GM18517 (cell line): ENCODE measurements at regions not wholly inside any gene's neighbourhood (a gene's known extent, or its start where the extent isn't known, plus 50 kb on each side); places are given as distances from the start of the nearest gene placed in this dataset.
"Not testable (repeated sequence)": the region's sequence is repeated elsewhere in the genome, so short reads cannot be mapped to it uniquely, and the experiment has no call there.

Experiments
- ATAC-seq: cut with Tn5 transposase; IDR thresholded peaks from one replicate; pipeline ENCODE4 v1.9.1; 2021; ENCODE audit warnings: mild to moderate bottlenecking, moderate library complexity; ENCODE audit not compliant: unreplicated experiment

GRCh38 chr3:162367429-162368260 is 871.0 kb downstream of the OTOL1 start:
- no peak for ATAC-seq

GRCh38 chr3:162368417-162368816 is 871.8 kb downstream of the OTOL1 start:
- ATAC-seq: no peak

GRCh38 chr3:162369306-162369705 is 872.7 kb downstream of the OTOL1 start:
- ATAC-seq: no peak

- no peak for ATAC-seq
These were observed 873.5 kb downstream of the OTOL1 start for GRCh38 chr3:162370141-162370540.

- ATAC-seq: no peak
These were observed 880.2 kb downstream of the OTOL1 start for GRCh38 chr3:162376761-162377160.

- no peak for ATAC-seq
These were observed 881.0 kb downstream of the OTOL1 start for GRCh38 chr3:162377608-162378007.

GRCh38 chr3:162385387-162385786 is 888.8 kb downstream of the OTOL1 start:
- ATAC-seq: no peak

- no peak for ATAC-seq
These were observed 894.3 kb downstream of the OTOL1 start for GRCh38 chr3:162390891-162391290.

GRCh38 chr3:162391301-162391700 is 894.7 kb downstream of the OTOL1 start:
- ATAC-seq: no peak

- no peak for ATAC-seq
These were observed 898.9 kb downstream of the OTOL1 start for GRCh38 chr3:162395496-162395895.

GRCh38 chr3:162398554-162398953 is 901.9 kb downstream of the OTOL1 start:
- no peak for ATAC-seq

- ATAC-seq: no peak
These were observed 904.1 kb downstream of the OTOL1 start for GRCh38 chr3:162400697-162401096.

GRCh38 chr3:162411556-162411955 is 914.9 kb downstream of the OTOL1 start:
- ATAC-seq: not testable (repeated sequence)

GRCh38 chr3:162421721-162422120 is 925.1 kb downstream of the OTOL1 start:
- ATAC-seq: no peak

- no peak for ATAC-seq
These were observed 931.6 kb downstream of the OTOL1 start for GRCh38 chr3:162428192-162428591.

- no peak for ATAC-seq
These were observed 939.1 kb downstream of the OTOL1 start for GRCh38 chr3:162435750-162436149.

GRCh38 chr3:162436826-162437225 is 940.2 kb downstream of the OTOL1 start:
- no peak for ATAC-seq

GRCh38 chr3:162437480-162437879 is 940.9 kb downstream of the OTOL1 start:
- no peak for ATAC-seq

- no peak for ATAC-seq
These were observed 945.1 kb downstream of the OTOL1 start for GRCh38 chr3:162441716-162442115.

- ATAC-seq: no peak
These were observed 946.8 kb downstream of the OTOL1 start for GRCh38 chr3:162443376-162443775.

- no peak for ATAC-seq
These were observed 972.2 kb downstream of the OTOL1 start for GRCh38 chr3:162468791-162469190.

GRCh38 chr3:162487138-162487537 is 990.5 kb downstream of the OTOL1 start:
- no peak for ATAC-seq

GRCh38 chr3:162489853-162490252 is 993.2 kb downstream of the OTOL1 start:
- ATAC-seq: no peak
